GM21515 (cell line): ENCODE measurements at regions not wholly inside any gene's neighbourhood (a gene's known extent, or its start where the extent isn't known, plus 50 kb on each side); places are given as distances from the start of the nearest gene placed in this dataset.

Experiments used
- ATAC-seq: cut with Tn5 transposase; IDR thresholded peaks from one replicate; pipeline ENCODE4 v1.9.1; 2021; ENCODE audit not compliant: unreplicated experiment

GRCh38 chr2:183283209-183283608, 159.0 kb downstream of the NUP35 start:
- no peak for ATAC-seq

- ATAC-seq, result no peak
These were observed 160.4 kb downstream of the NUP35 start for GRCh38 chr2:183284606-183285005.

- ATAC-seq, result no peak
These were observed 167.2 kb downstream of the NUP35 start for GRCh38 chr2:183291436-183291835.

- ATAC-seq, result no peak
These were observed 167.8 kb downstream of the NUP35 start for GRCh38 chr2:183292028-183292427.

GRCh38 chr2:183339311-183339710, 215.1 kb downstream of the NUP35 start:
- no peak for ATAC-seq

GRCh38 chr2:183341057-183341456, 216.8 kb downstream of the NUP35 start:
- no peak for ATAC-seq

GRCh38 chr2:183347969-183348368, 223.7 kb downstream of the NUP35 start:
- ATAC-seq, result no peak

- ATAC-seq, result peak; percentile 64
These were observed 224.2 kb downstream of the NUP35 start for GRCh38 chr2:183348492-183348891.

- no peak for ATAC-seq
These were observed 224.8 kb downstream of the NUP35 start for GRCh38 chr2:183349091-183349490.

GRCh38 chr2:183359867-183360266, 235.6 kb downstream of the NUP35 start:
- no peak for ATAC-seq

- no peak for ATAC-seq
These were observed 247.3 kb downstream of the NUP35 start for GRCh38 chr2:183371545-183371944.

- ATAC-seq, result no peak
These were observed 251.6 kb downstream of the NUP35 start for GRCh38 chr2:183375821-183376220.

- no peak for ATAC-seq
These were observed 259.6 kb downstream of the NUP35 start for GRCh38 chr2:183383854-183384253.

GRCh38 chr2:183389546-183390080, 265.4 kb downstream of the NUP35 start:
- ATAC-seq, result no peak

GRCh38 chr2:183390109-183390508, 265.9 kb downstream of the NUP35 start:
- ATAC-seq, result no peak

GRCh38 chr2:183404392-183404791, 280.1 kb downstream of the NUP35 start:
- ATAC-seq, result no peak

- no peak for ATAC-seq
These were observed 284.3 kb downstream of the NUP35 start for GRCh38 chr2:183408562-183408961.

GRCh38 chr2:183409662-183410061, 285.4 kb downstream of the NUP35 start:
- no peak for ATAC-seq

- ATAC-seq, result no peak
These were observed 292.5 kb downstream of the NUP35 start for GRCh38 chr2:183416753-183417152.

- no peak for ATAC-seq
These were observed 302.6 kb downstream of the NUP35 start for GRCh38 chr2:183426825-183427224.

- ATAC-seq, result no peak
These were observed 303.3 kb downstream of the NUP35 start for GRCh38 chr2:183427558-183427957.

- no peak for ATAC-seq
These were observed 304.6 kb downstream of the NUP35 start for GRCh38 chr2:183428881-183429280.

- ATAC-seq, result no peak
These were observed 314.3 kb downstream of the NUP35 start for GRCh38 chr2:183438541-183438940.

- no peak for ATAC-seq
These were observed 330.8 kb downstream of the NUP35 start for GRCh38 chr2:183455056-183455455.
